OCI-LY1 (cell line): ENCODE measurements at regions not wholly inside any gene's neighbourhood (a gene's known extent, or its start where the extent isn't known, plus 50 kb on each side); places are given as distances from the start of the nearest gene placed in this dataset.

Source experiments
- H2AFZ ChIP-seq: fragments of 200-600 bp; sonication (generic), shearing (Covaris generic); 2 replicates; pipeline ENCODE4 v1.6.0; 2014; ENCODE audit warnings: antibody characterized with exemption, mild to moderate bottlenecking, low read length
- H3F3A ChIP-seq: fragments of 200-600 bp; sonication (generic), shearing (Covaris generic); 2 replicates; pipeline ENCODE4 v1.6.0; 2014; ENCODE audit warnings: mild to moderate bottlenecking, antibody characterized with exemption, low read length, moderate library complexity; ENCODE audit not compliant: insufficient read depth
- H3K27ac ChIP-seq: fragments of 200-600 bp; sonication (generic); 2 replicates; pipeline ENCODE4 v1.5.1; 2014; ENCODE audit warnings: low read length, mixed run types, mild to moderate bottlenecking, low read depth; ENCODE audit not compliant: poor library complexity, severe bottlenecking
- H3K27me3 ChIP-seq: fragments of 200-600 bp; sonication (generic); 2 replicates; pipeline ENCODE4 v1.6.0; 2014; ENCODE audit warnings: antibody characterized with exemption, mild to moderate bottlenecking, low read length, moderate library complexity; ENCODE audit not compliant: insufficient read depth
- H3K36me3 ChIP-seq: fragments of 200-600 bp; sonication (generic); 2 replicates; pipeline ENCODE4 v1.6.1; 2014; ENCODE audit warnings: mild to moderate bottlenecking, antibody characterized with exemption, low read length, moderate library complexity, mixed read lengths; ENCODE audit not compliant: insufficient read depth
- H3K4me1 ChIP-seq: fragments of 200-600 bp; sonication (generic); 2 replicates; pipeline ENCODE4 v1.5.1; 2014; ENCODE audit warnings: mild to moderate bottlenecking, low read length, moderate library complexity; ENCODE audit not compliant: insufficient read depth, severe bottlenecking
- H3K4me2 ChIP-seq: fragments of 200-600 bp; sonication (generic), shearing (Covaris generic); 2 replicates; pipeline ENCODE4 v1.6.1; 2014; ENCODE audit warnings: low read length
- H3K4me3 ChIP-seq: fragments of 200-600 bp; sonication (generic); 2 replicates; pipeline ENCODE4 v1.5.1; 2014; ENCODE audit warnings: low read length, low read depth, mild to moderate bottlenecking, mixed read lengths; ENCODE audit not compliant: poor library complexity, severe bottlenecking
- H3K79me2 ChIP-seq: fragments of 200-600 bp; shearing (Covaris generic); 2 replicates; pipeline ENCODE4 v1.6.1; 2016; ENCODE audit warnings: mixed run types, low read length, mixed read lengths; ENCODE audit not compliant: insufficient read depth
- H3K9ac ChIP-seq: fragments of 200-600 bp; sonication (generic), shearing (Covaris generic); 2 replicates; pipeline ENCODE4 v1.6.1; 2014; ENCODE audit warnings: mild to moderate bottlenecking, low read length, mixed read lengths
- H3K9me2 ChIP-seq: fragments of 200-600 bp; sonication (generic), shearing (Covaris generic); 2 replicates; pipeline ENCODE4 v1.6.1; 2014; ENCODE audit warnings: low read depth, mild to moderate bottlenecking, low read length, mixed read lengths
- H3K9me3 ChIP-seq: fragments of 200-600 bp; shearing (Covaris generic); 2 replicates; pipeline ENCODE4 v1.6.1; 2014; ENCODE audit warnings: low read length, mixed read lengths
- H4K20me1 ChIP-seq: fragments of 200-600 bp; sonication (generic), shearing (Covaris generic); 2 replicates; pipeline ENCODE4 v1.6.0; 2016; ENCODE audit warnings: mild to moderate bottlenecking, low read length; ENCODE audit not compliant: insufficient read depth
- EZH2 ChIP-seq: fragments of 200-600 bp; sonication (generic), shearing (Covaris generic); IDR thresholded peaks from 2 replicates; pipeline ENCODE4 v1.8.0; 2017; ENCODE audit warnings: borderline replicate concordance, mixed run types, mild to moderate bottlenecking, antibody characterized with exemption, low read length, moderate library complexity, mixed read lengths
- TF ChIP-seq, protein P1 (sequence below): fragments of 200-600 bp; sonication (generic), shearing (Covaris generic); IDR thresholded peaks from 2 replicates; pipeline ENCODE4 v1.5.1; 2017; ENCODE audit warnings: mild to moderate bottlenecking, antibody characterized with exemption, low read length, moderate library complexity, mixed read lengths

DNA sequence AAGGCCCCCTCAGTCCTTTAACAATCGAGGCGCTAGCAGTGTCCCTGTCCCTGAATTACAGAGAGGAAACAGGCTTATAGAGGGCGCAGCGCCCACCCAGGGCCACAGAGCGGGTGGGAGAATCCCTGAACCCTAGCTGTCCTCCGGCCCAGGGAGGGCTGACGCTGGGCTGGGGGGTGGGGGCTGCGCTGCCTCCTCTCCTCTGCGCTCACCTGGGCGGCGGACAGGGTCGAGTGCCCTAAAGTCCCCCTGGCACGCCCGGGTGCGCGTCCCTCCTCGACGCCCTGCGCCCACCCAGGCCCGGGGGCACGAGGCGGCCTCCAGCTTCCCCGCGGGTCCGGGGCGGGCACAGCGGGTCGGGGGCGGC, 200.4 kb upstream of the N4BP1 start:
- H3K4me1 ChIP-seq = no peaks in the 10 kb centered on the region
- H3K9ac ChIP-seq = no peak overlapping the region
- H3K27ac ChIP-seq = no peak overlapping the region
- no peaks in the 10 kb centered on the region for H3K9me2 ChIP-seq
- H3K4me3 ChIP-seq = no peak overlapping the region
- H3K9me3 ChIP-seq = no peaks in the 10 kb centered on the region
- H3K79me2 ChIP-seq = no peaks in the 10 kb centered on the region
- H3K4me2 ChIP-seq = no peak overlapping the region
- H3K36me3 ChIP-seq = no peaks in the 10 kb centered on the region
- H3F3A ChIP-seq = no peaks in the 10 kb centered on the region
- TF ChIP-seq, protein P1, sequence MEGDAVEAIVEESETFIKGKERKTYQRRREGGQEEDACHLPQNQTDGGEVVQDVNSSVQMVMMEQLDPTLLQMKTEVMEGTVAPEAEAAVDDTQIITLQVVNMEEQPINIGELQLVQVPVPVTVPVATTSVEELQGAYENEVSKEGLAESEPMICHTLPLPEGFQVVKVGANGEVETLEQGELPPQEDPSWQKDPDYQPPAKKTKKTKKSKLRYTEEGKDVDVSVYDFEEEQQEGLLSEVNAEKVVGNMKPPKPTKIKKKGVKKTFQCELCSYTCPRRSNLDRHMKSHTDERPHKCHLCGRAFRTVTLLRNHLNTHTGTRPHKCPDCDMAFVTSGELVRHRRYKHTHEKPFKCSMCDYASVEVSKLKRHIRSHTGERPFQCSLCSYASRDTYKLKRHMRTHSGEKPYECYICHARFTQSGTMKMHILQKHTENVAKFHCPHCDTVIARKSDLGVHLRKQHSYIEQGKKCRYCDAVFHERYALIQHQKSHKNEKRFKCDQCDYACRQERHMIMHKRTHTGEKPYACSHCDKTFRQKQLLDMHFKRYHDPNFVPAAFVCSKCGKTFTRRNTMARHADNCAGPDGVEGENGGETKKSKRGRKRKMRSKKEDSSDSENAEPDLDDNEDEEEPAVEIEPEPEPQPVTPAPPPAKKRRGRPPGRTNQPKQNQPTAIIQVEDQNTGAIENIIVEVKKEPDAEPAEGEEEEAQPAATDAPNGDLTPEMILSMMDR = no peak
- no peak for TF ChIP-seq EZH2
- no peaks in the 10 kb centered on the region for H3K27me3 ChIP-seq
- no peak overlapping the region for H2AFZ ChIP-seq
- no peaks in the 10 kb centered on the region for H4K20me1 ChIP-seq

DNA sequence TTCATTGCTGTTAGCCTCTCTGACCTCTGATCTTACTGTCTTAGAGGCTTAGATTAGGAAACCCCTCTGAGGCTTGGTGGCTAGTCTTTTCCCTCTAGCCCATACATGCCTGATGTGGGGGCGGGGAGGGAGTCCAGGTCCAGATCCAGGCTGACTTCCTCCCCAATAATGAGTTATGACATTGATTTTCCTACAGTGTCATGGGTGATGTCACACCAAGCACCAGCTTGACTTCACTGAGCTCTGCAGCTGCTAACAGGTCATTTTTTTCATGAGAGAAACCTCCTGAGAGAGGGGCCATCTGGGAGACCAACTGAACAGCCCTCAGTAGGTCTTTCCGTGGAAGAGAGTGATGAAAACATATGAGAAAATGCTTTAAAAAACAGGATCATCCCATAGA, 180.2 kb upstream of the N4BP1 start:
- no peak overlapping the region for H3K4me3 ChIP-seq
- no peak overlapping the region for H3K4me2 ChIP-seq
- no peaks in the 10 kb centered on the region for H3K36me3 ChIP-seq
- H4K20me1 ChIP-seq = no peaks in the 10 kb centered on the region
- no peak overlapping the region for H3K27ac ChIP-seq
- no peak overlapping the region for H3K9ac ChIP-seq
- H3K27me3 ChIP-seq = no peaks in the 10 kb centered on the region
- no peaks in the 10 kb centered on the region for H3K9me2 ChIP-seq
- H2AFZ ChIP-seq = no peak overlapping the region
- no peaks in the 10 kb centered on the region for H3K9me3 ChIP-seq
- TF ChIP-seq, protein P1 = no peak
- TF ChIP-seq EZH2 = no peak
- H3K79me2 ChIP-seq = no peaks in the 10 kb centered on the region
- no peaks in the 10 kb centered on the region for H3F3A ChIP-seq
- H3K4me1 ChIP-seq = no peaks in the 10 kb centered on the region

DNA sequence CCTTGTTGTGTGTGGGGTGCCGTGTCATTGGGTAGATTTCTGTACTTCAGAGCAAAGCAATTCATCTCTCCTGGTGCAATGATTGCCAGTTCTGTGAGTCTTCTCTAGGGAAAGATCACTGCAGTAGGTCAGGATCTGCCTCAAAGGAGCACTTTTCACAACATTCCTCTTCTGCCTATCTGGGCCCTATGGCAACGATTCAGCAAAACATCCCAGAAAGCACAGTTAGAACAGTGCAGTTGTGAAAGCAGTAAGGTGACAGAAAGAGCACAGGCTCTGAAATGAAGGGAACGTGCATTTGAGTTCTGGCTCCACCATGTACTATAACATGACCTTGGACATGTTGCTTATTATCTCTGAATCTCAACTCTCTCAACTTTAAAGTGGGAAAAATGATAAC, 178.5 kb upstream of the N4BP1 start:
- Histone ChIP-seq H3K36me3 (no peaks in the 10 kb centered on the region), H3K27ac (no peak overlapping the region), H4K20me1 (no peaks in the 10 kb centered on the region), H3K9ac (no peak overlapping the region), H2AFZ (no peak overlapping the region), H3K9me3 (no peaks in the 10 kb centered on the region), H3K4me2 (no peak overlapping the region), H3K9me2 (no peaks in the 10 kb centered on the region), H3K4me3 (no peak overlapping the region), H3F3A (no peaks in the 10 kb centered on the region), H3K79me2 (no peaks in the 10 kb centered on the region), H3K27me3 (no peaks in the 10 kb centered on the region), H3K4me1 (no peaks in the 10 kb centered on the region)
- TF ChIP-seq EZH2 = no peak
- TF ChIP-seq, protein P1 = no peak
